ENCODE measurements at regions not wholly inside any gene's neighbourhood (a gene's known extent, or its start where the extent isn't known, plus 50 kb on each side); places are given as distances from the start of the nearest gene placed in this dataset.

DNA sequence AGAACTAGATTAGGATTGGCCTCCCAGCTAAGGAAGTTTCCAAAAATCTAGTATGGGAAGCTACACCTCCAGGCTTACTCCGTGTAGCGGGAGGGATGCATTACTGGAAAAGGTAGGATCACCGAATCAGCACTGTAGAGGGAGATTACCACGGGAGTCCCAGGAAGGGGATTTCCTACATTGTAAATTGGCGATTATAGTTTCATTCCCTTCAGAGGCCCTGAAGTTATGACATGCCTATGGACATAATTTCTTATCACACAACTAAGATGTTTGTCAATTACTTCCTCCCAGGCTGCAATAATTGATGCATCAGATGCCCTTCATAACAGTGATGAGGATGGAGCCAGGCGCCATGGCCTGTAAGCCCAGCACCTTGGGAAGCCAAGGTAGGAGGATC, 71.2 kb upstream of the NR4A3 start:
- TF ChIP-seq CTCF (IDR thresholded peaks at IDR 0.05) = no peak
- no peak for TF ChIP-seq POLR2A (IDR thresholded peaks at IDR 0.05)
